ENCODE measurements at regions not wholly inside any gene's neighbourhood (a gene's known extent, or its start where the extent isn't known, plus 50 kb on each side); places are given as distances from the start of the nearest gene placed in this dataset.

- H3K23ac ChIP-seq (ENCODE audit: insufficient read length, low read depth, low read length): no peak overlapping the region
- no peak overlapping the region for H4K5ac ChIP-seq (ENCODE audit: insufficient read length, low read depth, low read length)
- H2BK15ac ChIP-seq (ENCODE audit: low read depth, low read length): no peak overlapping the region
- Mint-ChIP-seq H3K4me1 (peaks cover 2 to 5% of the 10 kb centered on the region in 2 experiments; a peak in 2 of 4 replicates), H3K27me3 (ENCODE audit: low read depth) (no peaks in the 10 kb centered on the region), H3K27ac (no peak overlapping the region), H3K36me3 (ENCODE audit: insufficient read depth in 1 of 3, low read depth in 3 of 3) (no peaks in the 10 kb centered on the region), H3K9me3 (no peaks in the 10 kb centered on the region), H3K4me3 (no peak overlapping the region)
- H3T11ph ChIP-seq (ENCODE audit: low read length): no peak overlapping the region
- H2BK5ac ChIP-seq (ENCODE audit: insufficient read length, low read length): no peak overlapping the region
- no peak overlapping the region for H3K14ac ChIP-seq (ENCODE audit: insufficient read depth, low read length)
- H3K4me2 ChIP-seq (ENCODE audit: insufficient read depth, insufficient read length, low read length): no peak overlapping the region
- DNase-seq: no peak
- no peak overlapping the region for H4K8ac ChIP-seq (replicated peaks; ENCODE audit: insufficient read length, low read depth, low read length)
- no peak overlapping the region for H3K4ac ChIP-seq (ENCODE audit: low read depth, low read length)
- no peak overlapping the region for H2BK20ac ChIP-seq (ENCODE audit: low read depth, low read length, poor library complexity, severe bottlenecking)
- H2BK12ac ChIP-seq (ENCODE audit: insufficient read length, low read depth, low read length): no peak overlapping the region
- no peak overlapping the region for H3K27ac ChIP-seq (ENCODE audit: insufficient read length, low read depth, low read length)
- no peaks in the 10 kb centered on the region for H3K79me2 ChIP-seq (ENCODE audit: insufficient read depth, low read length)
- no peaks in the 10 kb centered on the region for H3K79me1 ChIP-seq (ENCODE audit: insufficient read depth, low read depth, low read length, poor library complexity, severe bottlenecking)
- no peak overlapping the region for H2AK5ac ChIP-seq (ENCODE audit: insufficient read length, low read length)
- H3K18ac ChIP-seq (ENCODE audit: insufficient read length, low read depth, low read length): no peak overlapping the region
- H3K27me3 ChIP-seq (ENCODE audit: insufficient read depth, low read length): no peaks in the 10 kb centered on the region
- TF ChIP-seq CTCF (conservative IDR thresholded peaks at IDR 0.05): no peak
- H3K23me2 ChIP-seq (ENCODE audit: insufficient read length, low read depth, low read length, poor library complexity, severe bottlenecking): no peaks in the 10 kb centered on the region
- H3K4me1 ChIP-seq (ENCODE audit: insufficient read depth, low read length): no peaks in the 10 kb centered on the region; the same call in 1 of the 2 replicates
- H2AFZ ChIP-seq (ENCODE audit: low read length): no peak overlapping the region
- H3K56ac ChIP-seq (ENCODE audit: insufficient read length, low read depth, low read length): no peak overlapping the region
- no peaks in the 10 kb centered on the region for H3K9me3 ChIP-seq (ENCODE audit: control insufficient read depth, low read depth, low read length)
- H3K9ac ChIP-seq (ENCODE audit: extremely low read depth, insufficient read length, low read length): no peak overlapping the region
- no peaks in the 10 kb centered on the region for H4K20me1 ChIP-seq (ENCODE audit: control insufficient read depth, insufficient read depth, insufficient read length)
- H4K91ac ChIP-seq (ENCODE audit: insufficient read length, low read depth, low read length): no peak overlapping the region
- H2BK120ac ChIP-seq (ENCODE audit: low read depth, low read length, poor library complexity, severe bottlenecking): no peak overlapping the region
These were observed 1935.0 kb downstream of the EFNA5 start for GRCh38 chr5:105735704-105736103.
